ACC112 (cell line): ENCODE measurements at regions not wholly inside any gene's neighbourhood (a gene's known extent, or its start where the extent isn't known, plus 50 kb on each side); places are given as distances from the start of the nearest gene placed in this dataset.
A peak's percentile ranks its signal among the peaks of the same experiment; 100 is the strongest.

Source experiments
- H2AFZ ChIP-seq: fragments of 200-600 bp; sonication (generic); one replicate; pipeline ENCODE4 v1.6.0; 2017; ENCODE audit warnings: antibody characterized with exemption, low read length; ENCODE audit not compliant: unreplicated experiment
- H3K27ac ChIP-seq: fragments of 200-600 bp; sonication (generic); 2 replicates; pipeline ENCODE4 v1.5.1; 2014; ENCODE audit warnings: low read depth, mild to moderate bottlenecking, antibody characterized with exemption, low read length, moderate library complexity
- H3K27me3 ChIP-seq: fragments of 200-600 bp; sonication (generic); 2 replicates; pipeline ENCODE4 v1.6.1; 2014; ENCODE audit warnings: mild to moderate bottlenecking, antibody characterized with exemption, low read length, moderate library complexity, mixed read lengths; ENCODE audit not compliant: insufficient read depth
- H3K36me3 ChIP-seq: fragments of 200-600 bp; sonication (generic); 2 replicates; pipeline ENCODE4 v1.6.1; 2016; ENCODE audit warnings: mild to moderate bottlenecking, antibody characterized with exemption, low read length, moderate library complexity, mixed read lengths; ENCODE audit not compliant: insufficient read depth
- H3K4me1 ChIP-seq: fragments of 200-600 bp; sonication (generic); one replicate; pipeline ENCODE4 v1.6.1; 2016; ENCODE audit warnings: low read length, mixed read lengths; ENCODE audit not compliant: insufficient read depth, unreplicated experiment, control insufficient read depth
- H3K4me3 ChIP-seq: fragments of 200-600 bp; sonication (generic); 2 replicates; pipeline ENCODE4 v1.5.1; 2014; ENCODE audit warnings: mild to moderate bottlenecking, low read depth, low read length
- H3K79me2 ChIP-seq: fragments of 200-600 bp; sonication (generic); one replicate; pipeline ENCODE4 v1.6.0; 2016; ENCODE audit warnings: low read length; ENCODE audit not compliant: control insufficient read depth, unreplicated experiment, insufficient read depth

- Histone ChIP-seq H3K79me2 (no peaks in the 10 kb centered on the region), H3K27me3 (no peaks in the 10 kb centered on the region), H3K4me1 (no peaks in the 10 kb centered on the region), H3K27ac (no peak overlapping the region), H2AFZ (no peak overlapping the region), H3K4me3 (no peak overlapping the region), H3K36me3 (no peaks in the 10 kb centered on the region)
These were observed 85.3 kb downstream of the FOXD2 start for GRCh38 chr1:47522935-47523834.

GRCh38 chr1:47523835-47524215 is 86.0 kb downstream of the FOXD2 start:
- Histone ChIP-seq H3K4me3 (no peak overlapping the region), H3K36me3 (no peaks in the 10 kb centered on the region), H3K4me1 (no peaks in the 10 kb centered on the region), H3K79me2 (no peaks in the 10 kb centered on the region), H2AFZ (no peak overlapping the region), H3K27me3 (no peaks in the 10 kb centered on the region), H3K27ac (no peak overlapping the region)

GRCh38 chr1:47524272-47524671 is 86.4 kb downstream of the FOXD2 start:
- no peaks in the 10 kb centered on the region for H3K36me3 ChIP-seq
- no peak overlapping the region for H3K4me3 ChIP-seq
- no peaks in the 10 kb centered on the region for H3K27me3 ChIP-seq
- H3K79me2 ChIP-seq, result no peaks in the 10 kb centered on the region
- H3K27ac ChIP-seq, result no peak overlapping the region
- H2AFZ ChIP-seq, result no peak overlapping the region
- H3K4me1 ChIP-seq, result no peaks in the 10 kb centered on the region

GRCh38 chr1:47527653-47528272 is 89.9 kb downstream of the FOXD2 start:
- Histone ChIP-seq H2AFZ (no peak overlapping the region), H3K4me1 (no peaks in the 10 kb centered on the region), H3K27ac (no peak overlapping the region), H3K4me3 (no peak overlapping the region), H3K27me3 (0 out of 2 replicates have a peak, but pooled peaks cover 9% of the 10 kb centered on the region), H3K79me2 (no peaks in the 10 kb centered on the region), H3K36me3 (no peaks in the 10 kb centered on the region)

- Histone ChIP-seq H3K4me3 (no peak overlapping the region), H3K4me1 (no peaks in the 10 kb centered on the region), H2AFZ (no peak overlapping the region), H3K27me3 (peaks cover 21% of the 10 kb centered on the region; the same call in 1 of the 2 replicates), H3K27ac (no peak overlapping the region), H3K79me2 (no peaks in the 10 kb centered on the region), H3K36me3 (no peaks in the 10 kb centered on the region)
These were observed 91.8 kb downstream of the FOXD2 start for GRCh38 chr1:47529520-47530098.

GRCh38 chr1:47532921-47533792 is 95.3 kb downstream of the FOXD2 start:
- peak overlapping the region; percentile 90 for H2AFZ ChIP-seq
- H3K27ac ChIP-seq, result no peak overlapping the region
- no peaks in the 10 kb centered on the region for H3K4me1 ChIP-seq
- H3K27me3 ChIP-seq, result peaks cover 24% of the 10 kb centered on the region; the same call in 1 of the 2 replicates
- H3K36me3 ChIP-seq, result no peaks in the 10 kb centered on the region
- no peaks in the 10 kb centered on the region for H3K79me2 ChIP-seq
- H3K4me3 ChIP-seq, result peak overlapping the region; percentile 81

GRCh38 chr1:47533793-47534328 is 96.0 kb downstream of the FOXD2 start:
- H3K79me2 ChIP-seq, result no peaks in the 10 kb centered on the region
- no peaks in the 10 kb centered on the region for H3K36me3 ChIP-seq
- H3K4me1 ChIP-seq, result no peaks in the 10 kb centered on the region
- H3K27ac ChIP-seq, result no peak overlapping the region
- no peak overlapping the region for H3K4me3 ChIP-seq
- peaks cover 24% of the 10 kb centered on the region; the same call in 1 of the 2 replicates for H3K27me3 ChIP-seq
- H2AFZ ChIP-seq, result no peak overlapping the region

- Histone ChIP-seq H3K36me3 (no peaks in the 10 kb centered on the region), H3K4me3 (no peak overlapping the region), H3K27ac (no peak overlapping the region), H3K79me2 (no peaks in the 10 kb centered on the region), H2AFZ (no peak overlapping the region), H3K4me1 (no peaks in the 10 kb centered on the region), H3K27me3 (peaks cover 24% of the 10 kb centered on the region; the same call in 1 of the 2 replicates)
These were observed 96.6 kb downstream of the FOXD2 start for GRCh38 chr1:47534436-47534835.

GRCh38 chr1:47536646-47537118 is 98.8 kb downstream of the FOXD2 start:
- no peak overlapping the region for H2AFZ ChIP-seq

GRCh38 chr1:47537268-47537667 is 99.4 kb downstream of the FOXD2 start:
- Histone ChIP-seq H3K27ac (no peak overlapping the region), H3K36me3 (no peaks in the 10 kb centered on the region), H2AFZ (no peak overlapping the region), H3K4me3 (no peak overlapping the region), H3K27me3 (peaks cover 20% of the 10 kb centered on the region; the same call in 1 of the 2 replicates), H3K79me2 (no peaks in the 10 kb centered on the region), H3K4me1 (no peaks in the 10 kb centered on the region)

More at GRCh38 chr1:47536646-47537118, 98.8 kb downstream of the FOXD2 start:
- H3K79me2 ChIP-seq, result no peaks in the 10 kb centered on the region
- no peak overlapping the region for H3K27ac ChIP-seq
- no peaks in the 10 kb centered on the region for H3K36me3 ChIP-seq
- H3K27me3 ChIP-seq, result peaks cover 24% of the 10 kb centered on the region; the same call in 1 of the 2 replicates
- no peak overlapping the region for H3K4me3 ChIP-seq
- no peaks in the 10 kb centered on the region for H3K4me1 ChIP-seq
